Neuronal stem cell (in vitro differentiated cells): ENCODE measurements at regions not wholly inside any gene's neighbourhood (a gene's known extent, or its start where the extent isn't known, plus 50 kb on each side); places are given as distances from the start of the nearest gene placed in this dataset.

Experiments used
- DNase-seq: peaks from one replicate; pipeline ENCODE4 v3.0.0-alpha.2; 2013; ENCODE audit warnings: low spot score
- H2AFZ ChIP-seq: one replicate; pipeline ENCODE4 v1.6.1; 2013; ENCODE audit warnings: mild to moderate bottlenecking, low read length, inconsistent platforms
- H2AK5ac ChIP-seq: 2 replicates; pipeline ENCODE4 v1.6.1; 2013; ENCODE audit warnings: low read depth, mild to moderate bottlenecking, inconsistent platforms, low read length, moderate library complexity, mixed read lengths
- H2BK120ac ChIP-seq: 2 replicates; pipeline ENCODE4 v1.6.1; 2013; ENCODE audit warnings: low read depth, mild to moderate bottlenecking, inconsistent platforms, low read length, moderate library complexity, mixed read lengths
- H2BK12ac ChIP-seq: one replicate; pipeline ENCODE4 v1.6.1; 2013; ENCODE audit warnings: low read length, inconsistent platforms
- H2BK15ac ChIP-seq: 2 replicates; pipeline ENCODE4 v1.6.1; 2013; ENCODE audit warnings: mild to moderate bottlenecking, low read length, inconsistent platforms, mixed read lengths
- H2BK5ac ChIP-seq: one replicate; pipeline ENCODE4 v1.6.1; 2013; ENCODE audit warnings: inconsistent platforms, mild to moderate bottlenecking, low read length, moderate library complexity
- H3K14ac ChIP-seq: one replicate; pipeline ENCODE4 v1.6.1; 2013; ENCODE audit warnings: low read length, inconsistent platforms
- H3K18ac ChIP-seq: 2 replicates; pipeline ENCODE4 v1.6.1; 2013; ENCODE audit warnings: low read length, inconsistent platforms
- H3K23ac ChIP-seq: 2 replicates; pipeline ENCODE4 v1.6.1; 2013; ENCODE audit warnings: low read depth, mild to moderate bottlenecking, mixed read lengths, low read length, inconsistent platforms; ENCODE audit not compliant: poor library complexity
- H3K27ac ChIP-seq: replicated peaks from 3 replicates; pipeline ENCODE4 v1.5.1; 2013; ENCODE audit warnings: low read length, inconsistent platforms
- H3K27me3 ChIP-seq, 3 experiments: 2 replicates each; pipeline ENCODE4 v1.6.1; 2013; ENCODE audit warnings: low read length in 3 of 3, mild to moderate bottlenecking in 2 of 3, inconsistent platforms in 1 of 3, low read depth in 1 of 3, mixed read lengths in 1 of 3, moderate library complexity in 1 of 3; ENCODE audit not compliant: control insufficient read depth in 3 of 3, insufficient read depth in 3 of 3
- H3K36me3 ChIP-seq, 2 donors: replicated peaks in 1 of 2; 2 replicates each; pipeline ENCODE4 v1.6.1; 2013; ENCODE audit warnings: low read length in 2 of 2; ENCODE audit not compliant: control insufficient read depth in 2 of 2, insufficient read depth in 2 of 2
- H3K4ac ChIP-seq: 2 replicates; pipeline ENCODE4 v1.6.1; 2013; ENCODE audit warnings: inconsistent platforms, mild to moderate bottlenecking, low read length, moderate library complexity
- H3K4me1 ChIP-seq, 2 donors: 1 replicate in 1 of 2; 2 replicates in 1 of 2; pipeline ENCODE4 v1.6.1; 2013; ENCODE audit warnings: low read length in 2 of 2, low read depth in 1 of 2; ENCODE audit not compliant: control insufficient read depth in 2 of 2, insufficient read depth in 1 of 2
- H3K4me2 ChIP-seq: one replicate; pipeline ENCODE4 v1.6.1; 2013; ENCODE audit warnings: mild to moderate bottlenecking, low read length, inconsistent platforms; ENCODE audit not compliant: insufficient read depth, poor library complexity, severe bottlenecking
- H3K4me3 ChIP-seq, 2 donors: 2 replicates each; pipeline ENCODE4 v1.5.1; 2013; ENCODE audit warnings: low read length in 2 of 2, mild to moderate bottlenecking in 2 of 2, inconsistent platforms in 1 of 2, moderate library complexity in 1 of 2
- H3K79me1 ChIP-seq: one replicate; pipeline ENCODE4 v1.6.1; 2013; ENCODE audit warnings: low read depth, mild to moderate bottlenecking, inconsistent platforms, low read length, moderate library complexity
- H3K9ac ChIP-seq: one replicate; pipeline ENCODE4 v1.6.1; 2013; ENCODE audit warnings: mild to moderate bottlenecking, low read depth, low read length, inconsistent platforms; ENCODE audit not compliant: poor library complexity
- H3K9me3 ChIP-seq, 2 donors: replicated peaks in 1 of 2; 2 replicates each; pipeline versions ENCODE3 to v1.6.1; 2013; ENCODE audit warnings: low read length in 2 of 2, mild to moderate bottlenecking in 2 of 2, inconsistent platforms in 1 of 2, low read depth in 1 of 2, mixed read lengths in 1 of 2, moderate library complexity in 1 of 2; ENCODE audit not compliant: control insufficient read depth in 2 of 2, insufficient read depth in 1 of 2
- H4K8ac ChIP-seq: one replicate; pipeline ENCODE4 v1.6.1; 2013; ENCODE audit warnings: low read depth, mild to moderate bottlenecking, inconsistent platforms, low read length, moderate library complexity
- H4K91ac ChIP-seq: one replicate; pipeline ENCODE4 v1.6.1; 2013; ENCODE audit warnings: low read length, low read depth, mild to moderate bottlenecking, inconsistent platforms; ENCODE audit not compliant: poor library complexity
- WGBS, 2 donors: extraction: QIAGEN DNeasy Blood & Tissue Kit; methylation state at CpG; one replicate each; pipeline ENCODE4 v1.1.7; 2013; ENCODE audit warnings: missing lambda C conversion rate in 2 of 2, mixed read lengths in 1 of 2; ENCODE audit not compliant: insufficient read length in 2 of 2, insufficient replicate concordance in 1 of 2; ENCODE audit errors: extremely low coverage in 2 of 2; 5-methylcytosine and 5-hydroxymethylcytosine counted together

DNA sequence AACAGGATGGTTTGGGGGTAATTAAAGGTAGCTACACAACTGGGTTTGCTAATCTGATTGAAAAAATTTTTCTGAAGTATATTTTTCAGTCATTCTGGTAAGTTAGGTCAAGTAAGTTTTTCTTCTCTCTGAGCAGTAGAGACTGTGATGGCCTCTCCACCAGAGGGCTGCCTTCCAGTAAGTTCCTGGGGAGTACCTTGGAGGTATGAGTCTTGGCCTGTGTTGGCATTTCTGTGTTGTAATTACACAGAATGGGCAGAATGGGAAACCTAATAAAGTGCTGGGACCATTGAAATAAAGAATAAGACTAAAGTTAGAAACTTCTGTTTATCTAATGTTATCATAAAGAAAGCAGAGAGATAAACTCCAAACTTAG lies 430.8 kb downstream of the ARHGEF28 start:
- Histone ChIP-seq H3K27ac (no peak overlapping the region), H2AFZ (no peak overlapping the region), H4K91ac (no peak overlapping the region), H2BK120ac (no peak overlapping the region), H2BK5ac (no peak overlapping the region), H3K14ac (no peak overlapping the region), H2BK15ac (no peak overlapping the region), H3K79me1 (no peaks in the 10 kb centered on the region), H3K9ac (no peak overlapping the region), H3K23ac (no peak overlapping the region), H4K8ac (no peak overlapping the region), H2AK5ac (no peak overlapping the region), H3K4me1 (peaks cover 2 to 19% of the 10 kb centered on the region in 2 donors), H3K9me3 (no peaks in the 10 kb centered on the region), H3K36me3 (peaks cover 0 to 2% of the 10 kb centered on the region in 2 donors), H3K18ac (no peak overlapping the region), H3K27me3 (peaks cover 0 to 4% (median 0%) of the 10 kb centered on the region in 3 experiments), H2BK12ac (no peak overlapping the region), H3K4me3 (no peak overlapping the region), H3K4me2 (no peak overlapping the region), H3K4ac (no peak overlapping the region)
- DNase-seq: no peak

DNA sequence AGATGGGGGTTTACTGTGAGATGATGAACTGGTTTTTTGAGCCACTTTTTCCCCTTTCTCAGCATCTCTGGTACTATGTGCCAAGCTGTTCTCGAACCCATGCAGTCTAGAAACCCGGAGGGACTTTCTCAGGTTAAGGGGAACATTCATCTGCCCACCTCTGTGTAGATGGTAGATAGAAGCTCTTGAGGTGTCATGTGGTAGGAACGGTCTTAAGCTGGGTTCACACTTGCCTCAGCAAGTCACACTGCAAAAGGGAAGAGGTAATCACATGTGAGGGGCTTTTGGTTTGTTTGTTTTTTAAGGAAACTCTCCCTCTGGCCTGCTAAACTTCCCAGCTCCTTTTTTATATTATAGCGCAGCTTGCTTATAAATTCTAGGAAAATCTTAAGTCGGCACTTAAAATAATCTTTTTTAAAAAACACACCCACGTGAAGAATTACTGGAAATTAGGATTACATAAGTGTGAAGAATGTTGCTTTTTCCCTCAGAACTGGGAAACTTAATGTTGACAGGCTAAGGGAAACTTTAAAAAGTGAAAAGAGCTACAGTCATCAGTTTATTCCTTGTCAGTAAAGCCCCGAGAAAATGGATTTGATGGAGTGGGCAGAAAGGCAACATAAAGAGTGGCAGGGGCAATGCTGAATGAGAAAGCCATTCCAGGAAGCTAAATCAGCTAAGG lies 430.3 kb downstream of the ARHGEF28 start:
- no peaks in the 10 kb centered on the region for H3K79me1 ChIP-seq
- no peak overlapping the region for H3K18ac ChIP-seq
- no peak overlapping the region for H2AK5ac ChIP-seq
- no peak overlapping the region for H3K14ac ChIP-seq
- no CpG with 5 or more reads among the region's 7 CpGs for WGBS, 2 donors
- no peak overlapping the region for H2BK120ac ChIP-seq
- no peaks in the 10 kb centered on the region for H3K9me3 ChIP-seq
- no peak overlapping the region for H3K4me2 ChIP-seq
- H4K8ac ChIP-seq: no peak overlapping the region
- H3K36me3 ChIP-seq: peaks cover 0 to under 1% of the 10 kb centered on the region in 2 donors
- H3K9ac ChIP-seq: no peak overlapping the region
- H2BK5ac ChIP-seq: no peak overlapping the region
- no peak overlapping the region for H3K4ac ChIP-seq
- no peak overlapping the region for H4K91ac ChIP-seq
- no peak overlapping the region for H2AFZ ChIP-seq
- H3K23ac ChIP-seq: no peak overlapping the region
- peaks cover 0 to 4% (median 0%) of the 10 kb centered on the region in 3 experiments for H3K27me3 ChIP-seq
- no peak overlapping the region for H3K27ac ChIP-seq
- DNase-seq: no peak
- H2BK12ac ChIP-seq: no peak overlapping the region
- no peak overlapping the region for H2BK15ac ChIP-seq
- no peak overlapping the region for H3K4me3 ChIP-seq
- peaks cover 2 to 16% of the 10 kb centered on the region in 2 donors for H3K4me1 ChIP-seq

GRCh38 chr5:74055486-74056106 lies 429.6 kb downstream of the ARHGEF28 start:
- H3K27me3 ChIP-seq: peaks cover 0 to 4% (median 0%) of the 10 kb centered on the region in 3 experiments
- no peaks in the 10 kb centered on the region for H3K79me1 ChIP-seq
- no peak overlapping the region for H3K4me3 ChIP-seq
- H2BK12ac ChIP-seq: no peak overlapping the region
- H2BK5ac ChIP-seq: no peak overlapping the region
- H2AK5ac ChIP-seq: no peak overlapping the region
- no peaks in the 10 kb centered on the region for H3K36me3 ChIP-seq
- H2BK15ac ChIP-seq: no peak overlapping the region
- H3K4me2 ChIP-seq: no peak overlapping the region
- no peak overlapping the region for H3K27ac ChIP-seq
- no peak overlapping the region for H3K14ac ChIP-seq
- H2BK120ac ChIP-seq: no peak overlapping the region
- no peak overlapping the region for H4K8ac ChIP-seq
- no CpG with 5 or more reads among the region's 7 CpGs for WGBS, 2 donors
- H3K23ac ChIP-seq: no peak overlapping the region
- no peak overlapping the region for H3K18ac ChIP-seq
- H3K4me1 ChIP-seq: peaks cover 2 to 14% of the 10 kb centered on the region in 2 donors
- no peak overlapping the region for H3K9ac ChIP-seq
- H3K9me3 ChIP-seq: no peaks in the 10 kb centered on the region
- peak overlapping the region; percentile 18 for H2AFZ ChIP-seq
- no peak overlapping the region for H4K91ac ChIP-seq
- no peak for DNase-seq
- no peak overlapping the region for H3K4ac ChIP-seq

- Histone ChIP-seq H2AK5ac (no peak overlapping the region), H3K4me3 (no peak overlapping the region), H3K4me2 (no peak overlapping the region), H3K14ac (no peak overlapping the region), H3K27ac (no peak overlapping the region), H3K36me3 (no peaks in the 10 kb centered on the region), H3K18ac (no peak overlapping the region), H2BK15ac (no peak overlapping the region), H3K27me3 (peaks cover 0 to 4% (median 0%) of the 10 kb centered on the region in 3 experiments), H3K9ac (no peak overlapping the region), H2BK5ac (no peak overlapping the region), H3K23ac (no peak overlapping the region), H2BK12ac (no peak overlapping the region), H3K79me1 (no peaks in the 10 kb centered on the region), H2AFZ (no peak overlapping the region), H2BK120ac (no peak overlapping the region), H4K91ac (no peak overlapping the region), H3K9me3 (no peaks in the 10 kb centered on the region), H4K8ac (no peak overlapping the region), H3K4ac (no peak overlapping the region), H3K4me1 (peaks cover 2 to 14% of the 10 kb centered on the region in 2 donors)
- DNase-seq: no peak
- no CpG with 5 or more reads among the region's 5 CpGs for WGBS, 2 donors
These were observed 428.8 kb downstream of the ARHGEF28 start for GRCh38 chr5:74054641-74055421.
